ENCODE measurements at regions not wholly inside any gene's neighbourhood (a gene's known extent, or its start where the extent isn't known, plus 50 kb on each side); places are given as distances from the start of the nearest gene placed in this dataset.
"Not testable (repeated sequence)": the region's sequence is repeated elsewhere in the genome, so short reads cannot be mapped to it uniquely, and the experiment has no call there.

DNA sequence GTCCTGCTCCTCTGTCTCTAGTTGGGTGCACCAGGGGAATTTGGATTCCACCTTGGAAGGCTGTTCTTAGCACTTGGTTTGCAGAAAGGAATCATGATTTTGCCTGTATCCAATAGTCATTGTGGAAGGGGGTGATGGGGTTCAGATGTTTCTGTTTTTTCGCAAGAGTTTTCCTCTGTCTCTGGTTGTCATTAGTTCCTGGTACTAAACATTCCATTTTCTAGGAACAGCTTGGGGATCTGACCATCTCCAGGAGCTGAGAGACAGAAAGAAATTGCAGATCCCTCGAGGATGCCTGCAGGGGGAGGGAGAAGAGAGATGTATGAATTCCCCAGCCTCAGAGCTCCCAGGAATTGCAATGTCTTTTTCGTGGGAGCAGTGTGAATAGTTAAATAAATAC is 70.9 kb downstream of the CYTL1 start:
- H3K27ac Mint-ChIP-seq, result no peak overlapping the region
- peaks cover 0 to 5% of the 10 kb centered on the region in 2 donors for H3K36me3 Mint-ChIP-seq
- no peak for ATAC-seq
- no peak for DNase-seq (ENCODE audit: low spot score in 2 of 2)
- H3K9me3 Mint-ChIP-seq, result peaks cover 0 to 6% of the 10 kb centered on the region in 2 donors

DNA sequence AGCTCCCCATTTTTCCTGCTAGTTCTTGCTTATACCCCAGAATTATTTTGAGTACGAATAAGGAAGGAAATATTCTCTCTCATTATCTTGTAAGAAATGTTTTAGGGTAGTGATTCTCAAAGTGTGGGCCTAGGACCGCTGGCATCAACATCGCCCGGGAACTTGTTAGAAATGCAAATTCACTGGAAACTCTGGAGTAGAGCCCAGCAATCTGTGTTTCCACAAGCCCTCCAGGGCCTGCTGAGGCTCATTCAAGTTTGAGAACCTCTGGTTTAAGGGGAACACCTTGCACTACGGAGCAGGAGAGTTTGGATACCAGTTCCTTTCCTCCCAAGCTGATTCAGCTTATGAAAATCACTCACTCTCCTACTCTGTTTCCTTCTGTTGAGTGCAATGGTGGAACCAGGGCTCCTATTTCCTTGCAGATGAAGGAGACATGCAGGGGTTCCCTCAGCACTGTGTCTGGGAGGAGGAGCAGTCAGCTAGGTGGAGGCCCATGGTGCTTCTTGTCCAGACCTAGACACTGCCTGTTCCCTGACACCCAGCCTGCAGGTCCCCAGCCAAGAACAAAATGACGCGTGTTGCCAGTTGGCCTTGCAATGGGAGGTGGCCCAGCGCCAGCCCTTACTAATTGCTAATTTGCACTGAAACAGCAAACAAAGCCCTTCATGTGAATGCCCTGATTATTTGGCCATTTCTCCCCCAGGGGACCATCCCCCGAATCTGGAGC is 68.5 kb downstream of the CYTL1 start:
- no peak overlapping the region for H3K27ac Mint-ChIP-seq
- ATAC-seq (no peak), DNase-seq (ENCODE audit: low spot score in 2 of 2) (no peak)
- H3K9me3 Mint-ChIP-seq, result peaks cover 0 to 5% of the 10 kb centered on the region in 2 donors
- peaks cover 0 to 4% of the 10 kb centered on the region in 2 donors for H3K36me3 Mint-ChIP-seq

DNA sequence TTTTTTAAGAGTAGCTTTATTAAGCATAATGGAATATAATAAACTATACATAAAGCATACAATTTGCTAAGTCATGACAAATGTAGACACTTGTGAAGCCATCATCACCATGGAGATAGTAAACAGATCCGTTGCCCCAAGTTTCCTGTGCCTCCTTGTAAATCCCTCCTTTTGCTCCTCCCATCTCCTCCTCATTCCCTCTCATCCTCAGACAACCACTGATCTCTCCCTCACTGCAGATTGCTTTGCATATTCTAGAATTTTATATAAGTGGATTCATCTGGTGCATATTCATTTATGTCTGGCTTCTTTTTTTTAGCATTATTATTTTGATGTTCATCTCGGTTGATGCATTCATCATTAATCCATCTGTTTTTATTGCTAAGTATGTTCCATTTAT is 67.0 kb downstream of the CYTL1 start:
- no peak overlapping the region for H3K27ac Mint-ChIP-seq
- ATAC-seq, result no peak
- no peak for DNase-seq (ENCODE audit: low spot score in 2 of 2)
- no peaks in the 10 kb centered on the region for H3K36me3 Mint-ChIP-seq
- H3K9me3 Mint-ChIP-seq, result no peaks in the 10 kb centered on the region

DNA sequence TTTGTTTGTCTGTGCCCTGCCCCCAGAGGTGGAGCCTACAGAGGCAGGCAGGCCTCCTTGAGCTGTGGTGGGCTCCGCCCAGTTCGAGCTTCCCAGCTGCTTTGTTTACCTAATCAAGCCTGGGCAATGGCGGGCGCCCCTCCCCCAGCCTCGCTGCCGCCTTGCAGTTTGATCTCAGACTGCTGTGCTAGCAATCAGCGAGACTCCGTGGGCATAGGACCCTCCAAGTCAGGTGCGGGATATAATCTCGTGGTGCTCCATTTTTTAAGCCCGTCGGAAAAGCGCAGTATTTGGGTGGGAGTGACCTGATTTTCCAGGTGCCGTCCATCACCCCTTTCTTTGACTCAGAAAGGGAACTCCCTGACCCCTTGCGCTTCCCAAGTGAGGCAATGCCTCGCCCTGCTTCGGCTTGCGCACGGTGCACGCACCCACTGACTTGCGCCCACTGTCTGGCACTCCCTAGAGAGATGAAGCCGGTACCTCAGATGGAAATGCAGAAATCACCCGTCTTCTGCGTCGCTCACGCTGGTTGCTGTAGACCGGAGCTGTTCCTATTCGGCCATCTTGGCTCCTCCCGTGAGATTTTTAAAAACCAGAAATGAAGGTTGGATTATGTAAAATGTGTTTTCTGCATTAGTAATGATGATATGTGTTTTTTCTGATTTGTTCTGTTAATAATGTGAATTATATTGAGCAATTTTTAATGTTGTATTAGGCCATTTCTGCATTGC is 59.7 kb downstream of the CYTL1 start:
- H3K27ac Mint-ChIP-seq, ATAC-seq: not testable (repeated sequence)

DNA sequence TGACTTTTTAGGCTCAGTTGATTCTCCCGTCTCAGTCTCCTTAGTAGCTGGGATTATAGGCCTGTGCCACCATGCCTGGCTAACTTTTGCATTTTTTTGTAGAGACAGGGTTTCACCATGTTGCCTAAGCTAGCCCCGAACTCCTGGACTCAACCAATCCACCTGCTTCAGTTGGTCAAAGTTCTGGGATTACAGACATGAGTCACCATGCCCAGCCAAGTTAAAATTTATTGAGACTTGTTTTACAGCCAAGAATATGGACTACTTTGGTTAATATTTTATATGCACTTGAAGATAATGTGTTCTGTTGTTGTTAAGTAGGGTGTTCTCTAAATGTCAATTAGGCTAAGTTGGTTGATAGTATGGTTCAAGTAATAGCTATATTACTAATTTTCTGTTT is 58.7 kb downstream of the CYTL1 start:
- DNase-seq (ENCODE audit: low spot score in 2 of 2) (no peak), ATAC-seq (no peak)
- Mint-ChIP-seq H3K27ac (no peak overlapping the region), H3K36me3 (peaks cover 21 to 27% of the 10 kb centered on the region in 2 donors), H3K9me3 (peaks cover 27 to 29% of the 10 kb centered on the region in 2 donors)

More for the DNA sequence above, 59.7 kb downstream of the CYTL1 start:
- Mint-ChIP-seq H3K36me3 (peaks cover 21 to 26% of the 10 kb centered on the region in 2 donors), H3K9me3 (peaks cover 21 to 25% of the 10 kb centered on the region in 2 donors)
- DNase-seq (ENCODE audit: low spot score in 2 of 2), result not testable (repeated sequence)

DNA sequence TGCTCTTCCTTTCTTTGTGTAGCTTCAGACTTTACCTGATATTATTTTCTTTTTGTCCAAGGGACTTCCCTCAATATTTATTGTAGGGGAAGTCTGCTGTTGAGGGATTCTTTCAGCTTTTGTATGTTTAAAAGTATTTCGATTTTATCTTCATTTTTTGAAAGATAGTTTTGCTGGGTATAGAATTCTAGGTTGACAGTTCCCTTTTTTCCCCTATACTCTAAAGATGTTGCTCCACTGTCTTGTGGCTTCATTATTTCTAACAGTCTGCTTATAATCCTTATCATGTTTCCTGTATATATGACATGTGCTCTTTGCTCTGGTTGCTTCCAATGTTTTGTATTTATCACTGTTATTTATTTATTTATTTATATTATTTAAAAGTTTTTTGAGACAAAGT is 57.3 kb downstream of the CYTL1 start:
- Mint-ChIP-seq H3K9me3 (peaks cover 27 to 29% of the 10 kb centered on the region in 2 donors), H3K27ac (no peak overlapping the region), H3K36me3 (peaks cover 21 to 27% of the 10 kb centered on the region in 2 donors)
- no peak for DNase-seq (ENCODE audit: low spot score in 2 of 2)
- ATAC-seq, result no peak

DNA sequence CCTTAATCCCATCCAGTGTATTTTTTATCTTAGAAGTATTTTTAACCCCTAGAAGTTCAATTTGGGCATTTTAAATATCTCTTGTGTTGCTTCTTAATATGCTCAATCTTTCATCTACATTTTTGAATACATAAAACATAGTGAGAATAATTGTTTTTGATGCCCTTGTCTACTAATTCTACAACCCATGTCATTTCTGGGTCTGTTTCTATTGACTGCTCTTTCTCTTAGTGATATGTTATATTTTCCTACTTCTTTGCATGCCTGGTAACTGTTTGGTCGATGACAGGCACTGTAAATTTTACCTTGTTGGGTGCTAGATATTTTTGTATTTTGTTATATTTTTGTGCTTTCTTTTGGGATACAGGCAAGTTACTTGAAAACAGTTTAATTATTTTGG is 56.3 kb downstream of the CYTL1 start:
- ATAC-seq, result no peak

More for the DNA sequence above, 56.3 kb downstream of the CYTL1 start:
- H3K27ac Mint-ChIP-seq, result no peak overlapping the region
- H3K9me3 Mint-ChIP-seq, result peaks cover 27 to 29% of the 10 kb centered on the region in 2 donors
- peaks cover 21 to 27% of the 10 kb centered on the region in 2 donors for H3K36me3 Mint-ChIP-seq
- no peak for DNase-seq (ENCODE audit: low spot score in 2 of 2)

Data from activated naive CD4-positive, alpha-beta T cell treated with anti-CD3 and anti-CD28 coated beads, Interleukin-2, amount 50 U/mL, for 72 hours (primary cell).